CD4-positive, alpha-beta memory T cell (primary cell): ENCODE measurements at regions not wholly inside any gene's neighbourhood (a gene's known extent, or its start where the extent isn't known, plus 50 kb on each side); places are given as distances from the start of the nearest gene placed in this dataset.

Experiments used
- CTCF ChIA-PET: fragments of 350-600 bp; sonication (Branson Sonifier 250); formaldehyde crosslinking; loops from one replicate; lab custom pipeline; 2021; ENCODE audit warnings: inconsistent platforms; ENCODE audit not compliant: partially characterized antibody; lab: Charles Lee
- POLR2A ChIA-PET: fragments of 350-600 bp; sonication (Branson Sonifier 250); formaldehyde crosslinking; loops from one replicate; lab custom pipeline; 2021; ENCODE audit not compliant: partially characterized antibody; lab: Charles Lee
- DNase-seq, 5 donors: peaks; one replicate each; pipeline versions ENCODE4 v3.0.0 to v3.0.0-alpha.2; 2020 to 2022; ENCODE audit warnings: mixed read lengths in 1 of 5
- H3K27ac ChIP-seq: one replicate; pipeline ENCODE4 v1.7.0; 2013; ENCODE audit warnings: low read depth, low read length
- H3K27me3 ChIP-seq: 2 replicates; pipeline ENCODE4 v1.7.0; 2013; ENCODE audit warnings: mild to moderate bottlenecking, low read length, moderate library complexity; ENCODE audit not compliant: insufficient read depth
- H3K36me3 ChIP-seq: 2 replicates; pipeline ENCODE4 v1.7.0; 2013; ENCODE audit warnings: mild to moderate bottlenecking, low read length, moderate library complexity; ENCODE audit not compliant: insufficient read depth
- H3K4me1 ChIP-seq: 2 replicates; pipeline ENCODE4 v1.7.0; 2013; ENCODE audit warnings: mild to moderate bottlenecking, low read length, moderate library complexity; ENCODE audit not compliant: insufficient read depth
- H3K4me3 ChIP-seq, 2 donors: one replicate each; pipeline ENCODE4 v1.7.0; 2013; ENCODE audit warnings: low read length in 2 of 2, mild to moderate bottlenecking in 1 of 2
- H3K9me3 ChIP-seq, 2 donors: one replicate each; pipeline ENCODE4 v1.7.0; 2013; ENCODE audit warnings: low read length in 2 of 2, control low read depth in 1 of 2; ENCODE audit not compliant: control insufficient read depth in 1 of 2
- H3K27ac Mint-ChIP-seq, 7 donors: one replicate each; pipeline ENCODE4 v1.8.0; 2020 to 2021; ENCODE audit warnings: mixed read lengths in 7 of 7, mild to moderate bottlenecking in 6 of 7, inconsistent platforms in 3 of 7, moderate library complexity in 3 of 7
- H3K27me3 Mint-ChIP-seq, 2 donors: one replicate each; pipeline ENCODE4 v1.8.0; 2020 to 2021; ENCODE audit warnings: mixed read lengths in 2 of 2
- H3K36me3 Mint-ChIP-seq, 2 donors: one replicate each; pipeline ENCODE4 v1.8.0; 2020 to 2021; ENCODE audit warnings: mixed read lengths in 2 of 2, inconsistent platforms in 1 of 2, mild to moderate bottlenecking in 1 of 2
- H3K4me1 Mint-ChIP-seq, 4 donors: one replicate each; pipeline ENCODE4 v1.8.0; 2020 to 2021; ENCODE audit warnings: mixed read lengths in 4 of 4, mild to moderate bottlenecking in 1 of 4
- H3K4me3 Mint-ChIP-seq, 8 donors: one replicate each; pipeline ENCODE4 v1.8.0; 2020 to 2021; ENCODE audit warnings: mixed read lengths in 8 of 8, mild to moderate bottlenecking in 7 of 8, moderate library complexity in 6 of 8, inconsistent platforms in 3 of 8
- H3K9me3 Mint-ChIP-seq, 8 donors: one replicate each; pipeline ENCODE4 v1.8.0; 2020 to 2021; ENCODE audit warnings: mixed read lengths in 8 of 8, mild to moderate bottlenecking in 5 of 8, inconsistent platforms in 3 of 8, moderate library complexity in 1 of 8
- intact Hi-C: fragments of 100-400 bp; cut with micrococcal nuclease; formaldehyde crosslinking; loops from one replicate; pipeline ENCODE4 v1.15.1; 2023

DNA sequence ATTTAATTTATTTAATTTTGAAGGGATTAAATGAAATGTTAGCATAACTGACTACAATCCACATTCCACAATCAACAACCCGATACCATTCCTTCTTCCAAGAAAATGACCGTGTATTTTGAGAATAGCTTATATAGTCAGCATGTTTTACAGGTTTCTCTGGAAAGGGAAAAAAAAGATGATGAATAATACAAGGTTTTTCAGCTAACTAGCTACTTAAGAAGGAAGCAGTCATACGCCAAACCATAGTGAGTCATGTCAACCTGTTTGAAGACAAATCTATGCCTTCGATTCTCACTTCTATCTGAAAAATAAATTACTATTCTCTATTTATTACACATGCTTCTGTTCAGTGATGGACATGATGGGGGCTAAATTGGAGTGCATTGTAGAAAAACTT is 258.6 kb downstream of the EFNB2 start:
- CTCF ChIA-PET, result no interaction called here
- Histone ChIP-seq H3K9me3 (no peaks in the 10 kb centered on the region), H3K27ac (no peak overlapping the region), H3K27me3 (no peaks in the 10 kb centered on the region), H3K4me3 (no peak overlapping the region), H3K36me3 (no peaks in the 10 kb centered on the region), H3K4me1 (no peaks in the 10 kb centered on the region)
- intact Hi-C loops, result no loop called here
- Mint-ChIP-seq H3K9me3 (no peaks in the 10 kb centered on the region), H3K4me1 (no peaks in the 10 kb centered on the region), H3K27me3 (no peaks in the 10 kb centered on the region), H3K36me3 (no peaks in the 10 kb centered on the region), H3K4me3 (no peak overlapping the region), H3K27ac (no peak overlapping the region)
- DNase-seq, result no peak
- POLR2A ChIA-PET, result no interaction called here

DNA sequence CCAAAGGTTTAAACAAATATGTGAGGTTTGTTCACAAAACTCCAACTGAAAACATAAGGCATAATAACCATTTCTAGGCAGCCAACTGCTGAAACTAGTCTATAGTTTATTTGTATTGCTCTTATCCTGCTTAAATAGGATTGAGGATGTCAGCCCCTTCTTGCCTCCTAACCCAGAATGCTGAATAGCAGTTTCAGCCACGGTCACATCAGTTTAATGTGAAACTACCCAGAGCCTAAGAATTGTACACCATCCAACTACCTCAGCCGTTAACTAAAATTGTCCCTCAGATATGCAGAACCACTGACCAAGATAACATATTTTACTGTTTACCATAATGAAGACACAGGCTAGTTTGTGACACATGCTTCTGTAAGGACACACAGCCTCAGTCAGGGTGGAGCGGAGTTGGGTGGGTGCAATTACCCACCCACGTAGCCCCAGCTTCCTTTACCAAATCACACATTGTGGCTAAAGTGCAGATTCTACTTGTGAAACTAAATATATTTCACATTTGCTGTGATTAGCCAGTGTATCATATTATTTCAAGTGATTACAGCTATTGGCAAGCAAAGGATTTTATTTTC is 259.9 kb downstream of the EFNB2 start:
- H3K4me3 ChIP-seq, result no peak overlapping the region
- Mint-ChIP-seq H3K4me1 (no peaks in the 10 kb centered on the region), H3K27ac (no peak overlapping the region), H3K4me3 (no peak overlapping the region), H3K36me3 (no peaks in the 10 kb centered on the region), H3K9me3 (no peaks in the 10 kb centered on the region), H3K27me3 (no peaks in the 10 kb centered on the region)
- no peaks in the 10 kb centered on the region for H3K9me3 ChIP-seq
- ChIA-PET CTCF (no interaction called here), POLR2A (no interaction called here)
- H3K36me3 ChIP-seq, result no peaks in the 10 kb centered on the region
- no peaks in the 10 kb centered on the region for H3K27me3 ChIP-seq
- no peak for DNase-seq
- intact Hi-C loops, result no loop called here
- H3K27ac ChIP-seq, result no peak overlapping the region
- no peaks in the 10 kb centered on the region for H3K4me1 ChIP-seq

DNA sequence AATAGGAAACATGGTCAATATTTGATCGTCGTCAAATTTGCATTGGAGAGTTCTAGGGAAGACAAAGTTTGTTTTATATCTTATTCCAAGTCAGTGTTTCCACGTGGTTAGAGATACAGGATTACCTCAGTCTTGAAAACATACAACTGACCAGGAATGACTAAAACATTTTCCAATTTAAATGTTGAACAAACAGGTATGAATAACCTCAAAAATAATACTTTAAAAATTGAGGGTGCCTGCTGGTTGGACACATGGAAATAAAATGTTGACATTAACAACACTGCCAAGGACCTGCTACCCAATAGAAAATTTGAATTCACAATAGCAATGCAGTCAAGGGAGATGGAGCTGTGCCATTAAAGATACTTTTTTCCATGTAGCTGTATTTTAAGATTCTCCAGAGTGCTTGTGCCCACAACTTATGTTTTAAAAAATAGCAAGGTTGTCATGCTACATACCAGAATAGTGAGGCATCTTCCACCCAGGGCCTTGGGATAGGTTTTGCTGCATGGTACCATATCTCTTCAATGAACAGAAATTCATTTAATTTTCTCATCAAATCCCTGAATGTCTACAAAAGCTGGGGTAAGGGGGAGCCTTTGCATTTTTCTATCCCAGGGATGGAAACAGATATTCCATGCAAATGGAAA is 260.8 kb downstream of the EFNB2 start:
- DNase-seq, result no peak
- no peaks in the 10 kb centered on the region for H3K4me1 ChIP-seq
- Mint-ChIP-seq H3K4me1 (no peaks in the 10 kb centered on the region), H3K27ac (no peak overlapping the region), H3K36me3 (no peaks in the 10 kb centered on the region), H3K4me3 (no peak overlapping the region), H3K9me3 (peaks cover 0 to 3% (median 0%) of the 10 kb centered on the region in 8 donors), H3K27me3 (no peaks in the 10 kb centered on the region)
- no peaks in the 10 kb centered on the region for H3K9me3 ChIP-seq
- ChIA-PET CTCF (no interaction called here), POLR2A (no interaction called here)
- H3K4me3 ChIP-seq, result no peak overlapping the region
- no peaks in the 10 kb centered on the region for H3K27me3 ChIP-seq
- intact Hi-C loops, result no loop called here
- H3K27ac ChIP-seq, result no peak overlapping the region
- H3K36me3 ChIP-seq, result no peaks in the 10 kb centered on the region

DNA sequence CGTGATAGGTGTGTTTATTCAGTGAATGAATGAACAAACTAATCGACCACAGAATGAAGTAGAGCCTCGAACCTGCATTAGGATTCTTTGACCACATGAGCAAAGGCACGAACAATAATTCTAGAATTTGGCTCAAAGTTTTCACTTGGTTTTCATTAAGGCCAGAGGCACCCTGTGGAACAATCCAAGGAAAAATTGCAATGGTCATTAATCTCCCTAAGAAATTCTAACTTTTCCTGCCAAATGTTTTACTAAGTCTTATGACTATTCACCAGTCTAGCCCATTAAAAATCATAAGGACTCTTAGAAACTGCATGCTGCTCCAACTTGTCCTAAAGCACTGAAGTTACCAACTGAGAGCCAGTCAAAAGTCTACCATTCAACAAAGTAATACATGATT is 271.7 kb downstream of the EFNB2 start:
- POLR2A ChIA-PET, result no interaction called here
- no peaks in the 10 kb centered on the region for H3K27me3 ChIP-seq
- Mint-ChIP-seq H3K4me3 (no peak overlapping the region), H3K27me3 (peaks cover 0 to 4% of the 10 kb centered on the region in 2 donors), H3K27ac (no peak overlapping the region), H3K9me3 (peaks cover 0 to 4% (median 0%) of the 10 kb centered on the region in 8 donors), H3K4me1 (no peaks in the 10 kb centered on the region), H3K36me3 (no peaks in the 10 kb centered on the region)
- no peaks in the 10 kb centered on the region for H3K9me3 ChIP-seq
- CTCF ChIA-PET, result no interaction called here
- H3K4me1 ChIP-seq, result no peaks in the 10 kb centered on the region
- intact Hi-C loops, result no loop called here
- H3K36me3 ChIP-seq, result no peaks in the 10 kb centered on the region
- DNase-seq, result no peak
- no peak overlapping the region for H3K4me3 ChIP-seq
- H3K27ac ChIP-seq, result no peak overlapping the region

DNA sequence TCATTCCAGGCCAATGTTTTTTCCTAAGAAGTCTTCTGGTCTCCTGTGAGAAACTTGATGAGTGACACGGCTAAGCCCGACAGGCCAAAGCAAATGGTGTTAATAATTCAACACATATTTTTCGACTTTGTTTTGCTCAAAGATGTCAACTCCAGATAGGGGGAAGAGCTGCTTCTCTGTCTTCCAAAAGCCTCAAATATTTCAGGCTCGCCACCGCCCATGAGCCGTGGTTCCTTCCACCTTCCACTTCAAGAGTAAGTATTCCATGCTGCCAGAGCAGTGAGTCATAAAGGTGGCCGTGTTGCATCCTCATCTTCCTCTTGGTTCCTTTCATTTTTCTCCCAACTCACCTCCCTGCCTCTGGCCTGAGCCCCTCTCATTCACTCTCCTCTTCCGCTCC is 272.6 kb downstream of the EFNB2 start:
- Mint-ChIP-seq H3K9me3 (peaks cover 0 to 4% (median 0%) of the 10 kb centered on the region in 8 donors), H3K27ac (no peak overlapping the region), H3K36me3 (no peaks in the 10 kb centered on the region), H3K4me1 (no peaks in the 10 kb centered on the region), H3K27me3 (peaks cover 0 to 4% of the 10 kb centered on the region in 2 donors), H3K4me3 (no peak overlapping the region)
- Histone ChIP-seq H3K27ac (no peak overlapping the region), H3K27me3 (no peaks in the 10 kb centered on the region), H3K4me1 (no peaks in the 10 kb centered on the region), H3K4me3 (no peak overlapping the region), H3K36me3 (no peaks in the 10 kb centered on the region), H3K9me3 (no peaks in the 10 kb centered on the region)
- no peak for DNase-seq
- intact Hi-C loops, result no loop called here
- POLR2A ChIA-PET, result no interaction called here
- CTCF ChIA-PET, result no interaction called here

DNA sequence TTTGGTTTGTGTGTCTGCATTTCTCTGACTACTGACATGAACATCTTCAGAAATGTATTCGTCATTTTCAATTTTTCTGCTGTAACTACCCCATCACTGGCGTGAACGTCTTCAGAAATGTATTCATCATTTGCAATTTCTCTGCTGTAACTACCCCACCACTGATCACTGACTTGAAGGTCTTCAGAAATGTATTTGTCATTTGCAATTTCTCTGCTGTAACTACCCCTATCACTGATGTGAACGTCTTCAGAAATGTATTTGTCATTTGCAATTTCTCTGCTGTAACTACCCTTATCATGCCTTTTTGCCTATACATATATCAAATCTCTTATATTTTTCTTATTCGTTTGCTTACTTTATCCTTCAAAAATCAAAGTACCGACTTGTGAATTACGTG is 274.0 kb downstream of the EFNB2 start:
- intact Hi-C loops, result no loop called here
- H3K27ac ChIP-seq, result no peak overlapping the region
- H3K27me3 Mint-ChIP-seq, result peaks cover 0 to 4% of the 10 kb centered on the region in 2 donors
- CTCF ChIA-PET, result no interaction called here
- no peaks in the 10 kb centered on the region for H3K36me3 Mint-ChIP-seq
- H3K4me1 ChIP-seq, result no peaks in the 10 kb centered on the region
- no peak overlapping the region for H3K27ac Mint-ChIP-seq
- no peak for DNase-seq
- POLR2A ChIA-PET, result no interaction called here
- H3K4me3 Mint-ChIP-seq, result no peak overlapping the region
- no peaks in the 10 kb centered on the region for H3K27me3 ChIP-seq
- H3K9me3 Mint-ChIP-seq, result peaks cover 0 to 4% (median 0%) of the 10 kb centered on the region in 8 donors
- no peaks in the 10 kb centered on the region for H3K36me3 ChIP-seq
- no peaks in the 10 kb centered on the region for H3K4me1 Mint-ChIP-seq
- H3K4me3 ChIP-seq, result no peak overlapping the region
- H3K9me3 ChIP-seq, result no peaks in the 10 kb centered on the region

DNA sequence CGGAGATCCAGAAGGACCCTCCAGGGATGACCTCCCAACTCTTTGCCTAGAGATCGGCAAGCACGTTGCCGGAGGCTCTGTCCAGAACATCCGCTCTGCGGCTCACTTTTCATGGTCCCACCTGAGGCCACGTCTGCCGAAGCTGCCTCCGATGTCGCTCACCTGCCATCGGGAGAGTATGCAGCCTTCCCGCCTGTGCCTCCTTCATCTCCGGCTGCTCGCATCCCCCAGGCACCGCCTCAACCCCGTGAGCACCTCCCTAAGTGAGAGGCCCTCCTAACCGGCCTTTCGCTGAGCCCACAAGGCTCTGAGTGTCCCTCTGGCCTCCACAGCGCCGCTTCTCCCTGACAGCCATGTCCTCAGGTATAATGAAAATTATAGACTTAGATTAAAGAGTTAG is 275.1 kb downstream of the EFNB2 start:
- H3K27ac Mint-ChIP-seq, result no peak overlapping the region
- Histone ChIP-seq H3K4me3 (no peak overlapping the region), H3K9me3 (no peaks in the 10 kb centered on the region), H3K4me1 (no peaks in the 10 kb centered on the region), H3K36me3 (no peaks in the 10 kb centered on the region), H3K27me3 (no peaks in the 10 kb centered on the region), H3K27ac (no peak overlapping the region)
- H3K4me3 Mint-ChIP-seq, result no peak overlapping the region
- H3K36me3 Mint-ChIP-seq, result no peaks in the 10 kb centered on the region
- H3K27me3 Mint-ChIP-seq, result peaks cover 0 to 4% of the 10 kb centered on the region in 2 donors
- DNase-seq, result no peak
- ChIA-PET CTCF (no interaction called here), POLR2A (no interaction called here)
- no peaks in the 10 kb centered on the region for H3K4me1 Mint-ChIP-seq
- peaks cover 0 to 4% (median 0%) of the 10 kb centered on the region in 8 donors for H3K9me3 Mint-ChIP-seq
- intact Hi-C loops, result no loop called here
